PC-9 (cell line): ENCODE measurements at regions not wholly inside any gene's neighbourhood (a gene's known extent, or its start where the extent isn't known, plus 50 kb on each side); places are given as distances from the start of the nearest gene placed in this dataset.

Source experiments
- BruUV-seq: library from RNA; stranded (reverse); fragments of 400-500 nt; replicated peaks from 2 replicates; lab custom pipeline; 2021; lab: Mats Ljungman, UMichigan
- CTCF ChIA-PET: fragments of 300-600 bp; sonication (Branson Sonifier 250); formaldehyde crosslinking; loops from one replicate; lab custom pipeline; 2022; ENCODE audit warnings: antibody characterized with exemption; lab: Charles Lee
- POLR2A ChIA-PET: fragments of 300-600 bp; sonication (Branson Sonifier 250); formaldehyde crosslinking; loops from one replicate; lab custom pipeline; 2022; ENCODE audit warnings: antibody characterized with exemption; ENCODE audit not compliant: unreplicated experiment; lab: Charles Lee
- DNase-seq, 2 experiments: peaks; one replicate each; pipeline versions ENCODE4 v3.0.0 to v3.0.0-alpha.2; 2015 to 2022; ENCODE audit warnings: mixed read lengths in 1 of 2
- H2AFZ ChIP-seq: fragments of 200-600 bp; sonication (generic); 2 replicates; pipeline ENCODE4 v1.8.1; 2017; ENCODE audit warnings: antibody characterized with exemption
- H3F3A ChIP-seq: fragments of 200-600 bp; sonication (generic); 2 replicates; pipeline ENCODE4 v1.8.1; 2017; ENCODE audit warnings: antibody characterized with exemption, mild to moderate bottlenecking, low read depth; ENCODE audit not compliant: insufficient read depth
- H3K27ac ChIP-seq: fragments of 200-600 bp; sonication (generic); 2 replicates; pipeline ENCODE4 v1.6.1; 2016; ENCODE audit warnings: mixed run types
- H3K27me3 ChIP-seq: fragments of 200-600 bp; sonication (generic); 2 replicates; pipeline ENCODE4 v1.6.1; 2016; ENCODE audit warnings: low read depth, mixed run types; ENCODE audit not compliant: insufficient read depth
- H3K36me3 ChIP-seq: fragments of 200-600 bp; sonication (generic); 2 replicates; pipeline ENCODE4 v1.6.1; 2016; ENCODE audit warnings: low read depth, mixed run types
- H3K4me1 ChIP-seq: fragments of 200-600 bp; sonication (generic); replicated peaks from 2 replicates; pipeline ENCODE4 v1.6.1; 2016; ENCODE audit warnings: mixed run types; ENCODE audit not compliant: insufficient read depth
- H3K4me2 ChIP-seq: fragments of 200-600 bp; sonication (generic); 2 replicates; pipeline ENCODE4 v1.6.1; 2017; ENCODE audit warnings: mixed run types
- H3K4me3 ChIP-seq: fragments of 200-600 bp; sonication (generic); 2 replicates; pipeline ENCODE4 v1.6.1; 2016; ENCODE audit warnings: mixed run types
- H3K79me2 ChIP-seq: fragments of 200-600 bp; sonication (generic); 2 replicates; pipeline ENCODE4 v1.6.1; 2017; ENCODE audit warnings: low read depth, mixed run types
- H3K9me2 ChIP-seq: fragments of 200-600 bp; sonication (generic); 2 replicates; pipeline ENCODE4 v1.8.1; 2017; ENCODE audit warnings: mild to moderate bottlenecking; ENCODE audit not compliant: insufficient read depth
- H3K9me3 ChIP-seq: fragments of 200-600 bp; sonication (generic); 2 replicates; pipeline ENCODE4 v1.8.1; 2016; ENCODE audit warnings: low read depth; ENCODE audit not compliant: insufficient read depth
- H4K20me1 ChIP-seq: fragments of 200-600 bp; sonication (generic); 2 replicates; pipeline ENCODE4 v1.8.1; 2017; ENCODE audit not compliant: insufficient read depth
- CTCF ChIP-seq: fragments of 200-600 bp; sonication (generic); conservative IDR thresholded peaks from 2 replicates; pipeline ENCODE4 v1.6.1; 2017; ENCODE audit warnings: mixed run types, antibody characterized with exemption, mild to moderate bottlenecking, moderate library complexity
- EZH2 ChIP-seq: fragments of 200-600 bp; sonication (generic); IDR thresholded peaks from 2 replicates; pipeline ENCODE4 v1.8.0; 2017; ENCODE audit warnings: antibody characterized with exemption, low read depth
- intact Hi-C: fragments of 100-400 bp; cut with micrococcal nuclease; formaldehyde crosslinking; loops from one replicate; pipeline ENCODE4 v1.10.0; 2022; ENCODE audit not compliant: unreplicated experiment

- Histone ChIP-seq H3F3A (peaks cover 29% of the 10 kb centered on the region), H3K4me1 (peaks cover 20% of the 10 kb centered on the region), H3K4me3 (no peak overlapping the region), H4K20me1 (no peaks in the 10 kb centered on the region), H3K36me3 (no peaks in the 10 kb centered on the region), H3K79me2 (no peaks in the 10 kb centered on the region), H3K9me3 (no peaks in the 10 kb centered on the region), H3K27ac (no peak overlapping the region), H3K27me3 (no peaks in the 10 kb centered on the region), H2AFZ (no peak overlapping the region), H3K9me2 (0 out of 2 replicates have a peak, but pooled peaks cover 5% of the 10 kb centered on the region), H3K4me2 (no peak overlapping the region)
- DNase-seq: no peak
- ChIA-PET CTCF (no interaction called here), POLR2A (no interaction called here)
- no TSS peak for BruUV-seq
- intact Hi-C loops: no loop called here
- TF ChIP-seq CTCF: no peak
- TF ChIP-seq EZH2: no peak
Measured at GRCh38 chr3:174436367-174436766, 422.8 kb upstream of the NAALADL2 start.

- Histone ChIP-seq H3K4me2 (peak overlapping the region; percentile 98), H4K20me1 (no peaks in the 10 kb centered on the region), H3K4me3 (peak overlapping the region; percentile 74), H3F3A (peaks cover 34% of the 10 kb centered on the region), H3K4me1 (peaks cover 33% of the 10 kb centered on the region), H3K79me2 (no peaks in the 10 kb centered on the region), H3K27me3 (no peaks in the 10 kb centered on the region), H3K36me3 (no peaks in the 10 kb centered on the region), H3K27ac (peak overlapping the region; percentile 79; the same call in 1 of the 2 replicates), H2AFZ (0 out of 2 replicates have a peak overlapping the region, but pooled peaks have one; percentile 93), H3K9me2 (0 out of 2 replicates have a peak, but pooled peaks cover 4% of the 10 kb centered on the region), H3K9me3 (no peaks in the 10 kb centered on the region)
- ChIA-PET CTCF (no interaction called here), POLR2A (interaction anchor here (0.6 kb wide), 1 partner anchor 516 kb away, joined by 4 read pairs; no protein-coding TSS in a partner anchor)
- no TSS peak for BruUV-seq
- TF ChIP-seq CTCF: no peak
- no peak for TF ChIP-seq EZH2
- intact Hi-C loops: no loop called here
- DNase-seq: peak in 1 of 2 experiments; percentile 82
Measured at GRCh38 chr3:174438501-174439145, 420.5 kb upstream of the NAALADL2 start.

- H3F3A ChIP-seq: peaks cover 34% of the 10 kb centered on the region
- H3K9me2 ChIP-seq: no peaks in the 10 kb centered on the region
- H3K4me2 ChIP-seq: peak overlapping the region; percentile 98
- H3K9me3 ChIP-seq: no peaks in the 10 kb centered on the region
- no peaks in the 10 kb centered on the region for H3K36me3 ChIP-seq
- no peaks in the 10 kb centered on the region for H3K27me3 ChIP-seq
- H3K79me2 ChIP-seq: no peaks in the 10 kb centered on the region
- peaks cover 33% of the 10 kb centered on the region for H3K4me1 ChIP-seq
- CTCF ChIA-PET: interaction anchor here (0.6 to 0.7 kb wide), 2 partner anchors 23 to 423 kb away, joined by 3 to 10 read pairs; no protein-coding TSS in a partner anchor
- BruUV-seq: TSS peak; percentile 51
- POLR2A ChIA-PET: interaction anchor here (0.6 kb wide), 1 partner anchor 515 kb away, joined by 4 read pairs; no protein-coding TSS in a partner anchor
- intact Hi-C loops: loop anchor here (2.0 to 10.0 kb wide), 6 partner anchors 93 to 1042 kb away; partner anchors contain the start of genes NAALADL2 and NLGN1
- peak overlapping the region; percentile 93 for H2AFZ ChIP-seq
- H3K4me3 ChIP-seq: peak overlapping the region; percentile 74
- peak; percentile 49 to 98 for DNase-seq
- peak overlapping the region; percentile 79 for H3K27ac ChIP-seq
- no peaks in the 10 kb centered on the region for H4K20me1 ChIP-seq
- no peak for TF ChIP-seq EZH2
- TF ChIP-seq CTCF: no peak
Measured at GRCh38 chr3:174439331-174440252, 419.5 kb upstream of the NAALADL2 start.
